Activated naive CD8-positive, alpha-beta T cell (primary cell): ENCODE measurements at regions not wholly inside any gene's neighbourhood (a gene's known extent, or its start where the extent isn't known, plus 50 kb on each side); places are given as distances from the start of the nearest gene placed in this dataset.

Experiments
- H3K27ac Mint-ChIP-seq: one replicate; pipeline ENCODE4 v1.8.0; 2021; ENCODE audit warnings: mixed read lengths
- H3K27me3 Mint-ChIP-seq: one replicate; pipeline ENCODE4 v1.8.0; 2021; ENCODE audit warnings: mixed read lengths
- H3K36me3 Mint-ChIP-seq: one replicate; pipeline ENCODE4 v1.8.0; 2021; ENCODE audit warnings: mixed read lengths
- H3K4me1 Mint-ChIP-seq: one replicate; pipeline ENCODE4 v1.8.0; 2021; ENCODE audit warnings: low read depth, mixed read lengths
- H3K4me3 Mint-ChIP-seq: one replicate; pipeline ENCODE4 v1.8.0; 2021; ENCODE audit warnings: mild to moderate bottlenecking, mixed read lengths
- H3K9me3 Mint-ChIP-seq: one replicate; pipeline ENCODE4 v1.8.0; 2021; ENCODE audit warnings: low read depth, mixed read lengths

- Mint-ChIP-seq H3K27ac (no peak overlapping the region), H3K27me3 (no peaks in the 10 kb centered on the region), H3K4me3 (no peak overlapping the region), H3K9me3 (peaks cover 9% of the 10 kb centered on the region), H3K36me3 (peaks cover 15% of the 10 kb centered on the region), H3K4me1 (no peaks in the 10 kb centered on the region)
Observed at GRCh38 chr2:18907508-18907907, 318.1 kb upstream of the NT5C1B start.

GRCh38 chr2:18903750-18904149 lies 314.4 kb upstream of the NT5C1B start:
- H3K9me3 Mint-ChIP-seq: peaks cover 9% of the 10 kb centered on the region
- H3K27ac Mint-ChIP-seq: no peak overlapping the region
- H3K4me3 Mint-ChIP-seq: no peak overlapping the region
- H3K27me3 Mint-ChIP-seq: no peaks in the 10 kb centered on the region
- peaks cover 15% of the 10 kb centered on the region for H3K36me3 Mint-ChIP-seq
- no peaks in the 10 kb centered on the region for H3K4me1 Mint-ChIP-seq

GRCh38 chr2:18901242-18901641 lies 311.9 kb upstream of the NT5C1B start:
- H3K4me1 Mint-ChIP-seq: no peaks in the 10 kb centered on the region

GRCh38 chr2:18900691-18901141 lies 311.3 kb upstream of the NT5C1B start:
- Mint-ChIP-seq H3K36me3 (peaks cover 9% of the 10 kb centered on the region), H3K9me3 (peaks cover 5% of the 10 kb centered on the region), H3K27me3 (no peaks in the 10 kb centered on the region), H3K27ac (no peak overlapping the region), H3K4me3 (no peak overlapping the region), H3K4me1 (no peaks in the 10 kb centered on the region)

More at GRCh38 chr2:18901242-18901641, 311.9 kb upstream of the NT5C1B start:
- H3K9me3 Mint-ChIP-seq: peaks cover 9% of the 10 kb centered on the region
- peaks cover 10% of the 10 kb centered on the region for H3K36me3 Mint-ChIP-seq
- no peaks in the 10 kb centered on the region for H3K27me3 Mint-ChIP-seq
- H3K27ac Mint-ChIP-seq: no peak overlapping the region
- no peak overlapping the region for H3K4me3 Mint-ChIP-seq

GRCh38 chr2:18899725-18900124 lies 310.4 kb upstream of the NT5C1B start:
- Mint-ChIP-seq H3K4me1 (no peaks in the 10 kb centered on the region), H3K36me3 (peaks cover 4% of the 10 kb centered on the region), H3K27me3 (no peaks in the 10 kb centered on the region), H3K4me3 (no peak overlapping the region), H3K27ac (no peak overlapping the region), H3K9me3 (no peaks in the 10 kb centered on the region)

GRCh38 chr2:18898271-18898670 lies 308.9 kb upstream of the NT5C1B start:
- H3K27me3 Mint-ChIP-seq: no peaks in the 10 kb centered on the region
- H3K36me3 Mint-ChIP-seq: peaks cover 4% of the 10 kb centered on the region
- no peak overlapping the region for H3K27ac Mint-ChIP-seq
- H3K4me1 Mint-ChIP-seq: no peaks in the 10 kb centered on the region
- H3K9me3 Mint-ChIP-seq: no peaks in the 10 kb centered on the region
- no peak overlapping the region for H3K4me3 Mint-ChIP-seq

- no peaks in the 10 kb centered on the region for H3K27me3 Mint-ChIP-seq
Observed at GRCh38 chr2:18896125-18896764, 306.9 kb upstream of the NT5C1B start.

GRCh38 chr2:18891600-18892345 lies 302.4 kb upstream of the NT5C1B start:
- Mint-ChIP-seq H3K4me1 (no peaks in the 10 kb centered on the region), H3K27me3 (no peaks in the 10 kb centered on the region), H3K4me3 (no peak overlapping the region), H3K36me3 (peaks cover 9% of the 10 kb centered on the region), H3K27ac (no peak overlapping the region), H3K9me3 (no peaks in the 10 kb centered on the region)

More at GRCh38 chr2:18896125-18896764, 306.9 kb upstream of the NT5C1B start:
- Mint-ChIP-seq H3K36me3 (peaks cover 4% of the 10 kb centered on the region), H3K4me3 (no peak overlapping the region), H3K9me3 (no peaks in the 10 kb centered on the region), H3K27ac (no peak overlapping the region), H3K4me1 (no peaks in the 10 kb centered on the region)

GRCh38 chr2:18889565-18890332 lies 300.4 kb upstream of the NT5C1B start:
- no peaks in the 10 kb centered on the region for H3K9me3 Mint-ChIP-seq
- no peaks in the 10 kb centered on the region for H3K27me3 Mint-ChIP-seq
- H3K4me1 Mint-ChIP-seq: no peaks in the 10 kb centered on the region
- peaks cover 7% of the 10 kb centered on the region for H3K36me3 Mint-ChIP-seq
- no peak overlapping the region for H3K4me3 Mint-ChIP-seq
- no peak overlapping the region for H3K27ac Mint-ChIP-seq

GRCh38 chr2:18885457-18885856 lies 296.1 kb upstream of the NT5C1B start:
- Mint-ChIP-seq H3K27me3 (no peaks in the 10 kb centered on the region), H3K4me3 (no peak overlapping the region), H3K36me3 (peaks cover 5% of the 10 kb centered on the region), H3K9me3 (no peaks in the 10 kb centered on the region), H3K27ac (no peak overlapping the region), H3K4me1 (no peaks in the 10 kb centered on the region)

GRCh38 chr2:18883616-18884456 lies 294.5 kb upstream of the NT5C1B start:
- Mint-ChIP-seq H3K4me3 (no peak overlapping the region), H3K9me3 (no peaks in the 10 kb centered on the region)

GRCh38 chr2:18871430-18871829 lies 282.1 kb upstream of the NT5C1B start:
- H3K9me3 Mint-ChIP-seq: peaks cover 3% of the 10 kb centered on the region
- no peak overlapping the region for H3K27ac Mint-ChIP-seq
- H3K4me3 Mint-ChIP-seq: no peak overlapping the region
- no peaks in the 10 kb centered on the region for H3K27me3 Mint-ChIP-seq
- H3K36me3 Mint-ChIP-seq: peaks cover 10% of the 10 kb centered on the region
- no peaks in the 10 kb centered on the region for H3K4me1 Mint-ChIP-seq

More at GRCh38 chr2:18883616-18884456, 294.5 kb upstream of the NT5C1B start:
- H3K27me3 Mint-ChIP-seq: no peaks in the 10 kb centered on the region
- no peak overlapping the region for H3K27ac Mint-ChIP-seq
- peaks cover 10% of the 10 kb centered on the region for H3K36me3 Mint-ChIP-seq
- H3K4me1 Mint-ChIP-seq: no peaks in the 10 kb centered on the region

GRCh38 chr2:18870307-18870706 lies 280.9 kb upstream of the NT5C1B start:
- H3K4me3 Mint-ChIP-seq: no peak overlapping the region
- H3K4me1 Mint-ChIP-seq: no peaks in the 10 kb centered on the region
- no peaks in the 10 kb centered on the region for H3K27me3 Mint-ChIP-seq
- peaks cover 8% of the 10 kb centered on the region for H3K36me3 Mint-ChIP-seq
- H3K9me3 Mint-ChIP-seq: no peaks in the 10 kb centered on the region
- no peak overlapping the region for H3K27ac Mint-ChIP-seq

GRCh38 chr2:18861951-18862350 lies 272.6 kb upstream of the NT5C1B start:
- H3K9me3 Mint-ChIP-seq: no peaks in the 10 kb centered on the region

More at GRCh38 chr2:18861951-18862350, 272.6 kb upstream of the NT5C1B start:
- H3K4me3 Mint-ChIP-seq: no peak overlapping the region
- no peak overlapping the region for H3K27ac Mint-ChIP-seq
- no peaks in the 10 kb centered on the region for H3K27me3 Mint-ChIP-seq
- H3K4me1 Mint-ChIP-seq: peaks cover 2% of the 10 kb centered on the region
- peaks cover 7% of the 10 kb centered on the region for H3K36me3 Mint-ChIP-seq
